Neural progenitor cell (in vitro differentiated cells): ENCODE measurements at regions not wholly inside any gene's neighbourhood (a gene's known extent, or its start where the extent isn't known, plus 50 kb on each side); places are given as distances from the start of the nearest gene placed in this dataset.

Experiments
- DNase-seq: peaks from one replicate; pipeline ENCODE4 v3.0.0-alpha.2; 2016; ENCODE audit warnings: low spot score
- H2AFZ ChIP-seq: fragments of 200-600 bp; sonication (generic); replicated peaks from 2 replicates; pipeline ENCODE4 v1.6.1; 2016; ENCODE audit warnings: antibody characterized with exemption
- H3F3A ChIP-seq: fragments of 200-600 bp; sonication (generic); 2 replicates; pipeline ENCODE4 v1.6.1; 2016; ENCODE audit warnings: antibody characterized with exemption, low read depth
- H3K27ac ChIP-seq: fragments of 200-600 bp; sonication (generic); 2 replicates; pipeline ENCODE4 v1.5.1; 2016; ENCODE audit warnings: mild to moderate bottlenecking
- H3K27me3 ChIP-seq: fragments of 200-600 bp; sonication (generic); 2 replicates; pipeline ENCODE4 v1.6.1; 2016; ENCODE audit warnings: mild to moderate bottlenecking, moderate library complexity
- H3K36me3 ChIP-seq: fragments of 200-600 bp; sonication (generic); 2 replicates; pipeline ENCODE4 v1.5.1; 2016
- H3K4me1 ChIP-seq: fragments of 200-600 bp; sonication (generic); 2 replicates; pipeline ENCODE4 v1.6.1; 2016; ENCODE audit warnings: mixed run types
- H3K4me2 ChIP-seq: fragments of 200-600 bp; sonication (generic); 2 replicates; pipeline ENCODE4 v1.6.1; 2016
- H3K4me3 ChIP-seq: fragments of 200-600 bp; sonication (generic); 2 replicates; pipeline ENCODE4 v1.5.1; 2016
- H3K79me2 ChIP-seq: fragments of 200-600 bp; sonication (generic); 2 replicates; pipeline ENCODE4 v1.6.1; 2016; ENCODE audit warnings: low read depth
- H3K9ac ChIP-seq: fragments of 200-600 bp; sonication (generic); 2 replicates; pipeline ENCODE4 v1.6.1; 2016
- H3K9me3 ChIP-seq: fragments of 200-600 bp; sonication (generic); 2 replicates; pipeline ENCODE4 v1.5.1; 2016; ENCODE audit warnings: low read depth
- H4K20me1 ChIP-seq: fragments of 200-600 bp; sonication (generic); 2 replicates; pipeline ENCODE4 v1.6.1; 2016; ENCODE audit warnings: low read depth
- H3K27ac Mint-ChIP-seq: 3 replicates; pipeline ENCODE4 v1.8.0; 2021; ENCODE audit warnings: mixed read lengths
- H3K27me3 Mint-ChIP-seq: 2 replicates; pipeline ENCODE4 v1.8.0; 2022; ENCODE audit warnings: low read depth, mild to moderate bottlenecking, inconsistent platforms, moderate library complexity, mixed read lengths; ENCODE audit not compliant: insufficient read depth
- H3K36me3 Mint-ChIP-seq: 3 replicates; pipeline ENCODE4 v1.8.0; 2021; ENCODE audit warnings: mixed read lengths
- H3K4me1 Mint-ChIP-seq: 3 replicates; pipeline ENCODE4 v1.8.0; 2021; ENCODE audit warnings: mixed read lengths
- H3K4me3 Mint-ChIP-seq: 3 replicates; pipeline ENCODE4 v1.8.0; 2021; ENCODE audit warnings: mild to moderate bottlenecking, moderate library complexity, mixed read lengths
- H3K9me3 Mint-ChIP-seq: 3 replicates; pipeline ENCODE4 v1.8.0; 2020; ENCODE audit warnings: mixed read lengths
- CTCF ChIP-seq: fragments of 200-600 bp; sonication (generic); IDR thresholded peaks from 2 replicates; pipeline ENCODE4 v1.5.1; 2017; ENCODE audit warnings: antibody characterized with exemption, mild to moderate bottlenecking
- EZH2 ChIP-seq: fragments of 200-600 bp; sonication (generic); IDR thresholded peaks from 2 replicates; pipeline ENCODE4 v1.6.1; 2017; ENCODE audit warnings: antibody characterized with exemption, mild to moderate bottlenecking, moderate library complexity
- EZH2phosphoT487 ChIP-seq: fragments of 200-600 bp; sonication (generic); IDR thresholded peaks from 2 replicates; pipeline ENCODE4 v1.6.1; 2017; ENCODE audit warnings: antibody characterized with exemption

- Mint-ChIP-seq H3K9me3 (peaks cover 11% of the 10 kb centered on the region), H3K4me3 (no peak overlapping the region), H3K27me3 (peaks cover 9% of the 10 kb centered on the region), H3K4me1 (no peaks in the 10 kb centered on the region), H3K27ac (no peak overlapping the region), H3K36me3 (no peaks in the 10 kb centered on the region)
- Histone ChIP-seq H4K20me1 (no peaks in the 10 kb centered on the region), H3K4me1 (peaks cover 4% of the 10 kb centered on the region), H3K4me2 (no peak overlapping the region), H3K9ac (no peak overlapping the region), H3K9me3 (no peaks in the 10 kb centered on the region), H3K27ac (no peak overlapping the region), H3K36me3 (no peaks in the 10 kb centered on the region), H3F3A (no peaks in the 10 kb centered on the region), H3K79me2 (no peaks in the 10 kb centered on the region), H3K27me3 (no peaks in the 10 kb centered on the region), H2AFZ (no peak overlapping the region), H3K4me3 (no peak overlapping the region)
- TF ChIP-seq EZH2 = no peak
- TF ChIP-seq EZH2phosphoT487 = no peak
- TF ChIP-seq CTCF = no peak
- DNase-seq = no peak
These were observed 209.6 kb downstream of the BRD1 start for GRCh38 chr22:49617866-49618676.

GRCh38 chr22:49617264-49617663 is 210.4 kb downstream of the BRD1 start:
- Histone ChIP-seq H4K20me1 (no peaks in the 10 kb centered on the region), H3K4me1 (peaks cover 4% of the 10 kb centered on the region), H3K4me3 (no peak overlapping the region), H3K27me3 (no peaks in the 10 kb centered on the region), H3K79me2 (no peaks in the 10 kb centered on the region), H3K36me3 (no peaks in the 10 kb centered on the region), H3F3A (no peaks in the 10 kb centered on the region), H3K9ac (no peak overlapping the region), H3K4me2 (no peak overlapping the region), H2AFZ (no peak overlapping the region), H3K27ac (no peak overlapping the region), H3K9me3 (no peaks in the 10 kb centered on the region)
- H3K4me1 Mint-ChIP-seq = no peaks in the 10 kb centered on the region
- H3K27me3 Mint-ChIP-seq = peaks cover 9% of the 10 kb centered on the region
- H3K36me3 Mint-ChIP-seq = no peaks in the 10 kb centered on the region
- peaks cover 19% of the 10 kb centered on the region for H3K9me3 Mint-ChIP-seq
- H3K4me3 Mint-ChIP-seq = no peak overlapping the region
- DNase-seq = no peak
- TF ChIP-seq EZH2 (no peak), CTCF (no peak), EZH2phosphoT487 (no peak)
- H3K27ac Mint-ChIP-seq = no peak overlapping the region

GRCh38 chr22:49616356-49617231 is 211.1 kb downstream of the BRD1 start:
- Mint-ChIP-seq H3K27me3 (peaks cover 9% of the 10 kb centered on the region), H3K9me3 (peaks cover 19% of the 10 kb centered on the region), H3K4me3 (no peak overlapping the region), H3K36me3 (no peaks in the 10 kb centered on the region), H3K27ac (no peak overlapping the region), H3K4me1 (no peaks in the 10 kb centered on the region)
- no peaks in the 10 kb centered on the region for H4K20me1 ChIP-seq
- no peaks in the 10 kb centered on the region for H3K36me3 ChIP-seq
- no peak overlapping the region for H3K27ac ChIP-seq
- no peak overlapping the region for H3K4me2 ChIP-seq
- H3K4me1 ChIP-seq = peaks cover 4% of the 10 kb centered on the region
- H3K9ac ChIP-seq = no peak overlapping the region
- no peak for DNase-seq
- H2AFZ ChIP-seq = no peak overlapping the region
- no peaks in the 10 kb centered on the region for H3K27me3 ChIP-seq
- no peak overlapping the region for H3K4me3 ChIP-seq
- no peaks in the 10 kb centered on the region for H3K79me2 ChIP-seq
- no peaks in the 10 kb centered on the region for H3K9me3 ChIP-seq
- TF ChIP-seq EZH2 (no peak), CTCF (no peak), EZH2phosphoT487 (no peak)
- H3F3A ChIP-seq = no peaks in the 10 kb centered on the region
